A549 (cell line): ENCODE measurements at regions not wholly inside any gene's neighbourhood (a gene's known extent, or its start where the extent isn't known, plus 50 kb on each side); places are given as distances from the start of the nearest gene placed in this dataset.

Source experiments
- CEBPB ChIP-seq, 2 experiments: fragments of >200 bp in 1 of 2; sonication (Bioruptor Twin) in 1 of 2; formaldehyde crosslinking in 1 of 2; IDR thresholded peaks; 2 replicates each; pipeline ENCODE4 v1.6.1; 2012 to 2016
- CHD4 ChIP-seq: fragments of 200-600 bp; sonication (generic); IDR thresholded peaks from 2 replicates; pipeline ENCODE4 v1.6.1; 2016; ENCODE audit warnings: antibody characterized with exemption, mild to moderate bottlenecking, borderline replicate concordance
- EP300 ChIP-seq, 2 experiments: fragments of >200 bp; sonication (Bioruptor Twin); formaldehyde crosslinking; IDR thresholded peaks; 2 replicates in 1 of 2; 3 replicates in 1 of 2; pipeline ENCODE4 v1.6.1; 2016 to 2017
- PHF8 ChIP-seq: fragments of 200-600 bp; sonication (generic); IDR thresholded peaks from 2 replicates; pipeline ENCODE4 v1.6.1; 2016; ENCODE audit warnings: low read depth, mild to moderate bottlenecking, antibody characterized with exemption, moderate library complexity, borderline replicate concordance
- POLR2A ChIP-seq: IDR thresholded peaks from 2 replicates; pipeline ENCODE4 v1.6.1; 2012; ENCODE audit warnings: mild to moderate bottlenecking, low read length
- RAD21 ChIP-seq, 2 experiments: fragments of >200 bp in 1 of 2; sonication (Bioruptor Twin) in 1 of 2; formaldehyde crosslinking in 1 of 2; IDR thresholded peaks in 1 of 2; conservative IDR thresholded peaks in 1 of 2; 2 replicates in 1 of 2; 3 replicates in 1 of 2; pipeline ENCODE4 v1.6.1; 2012 to 2018; ENCODE audit warnings: inconsistent platforms in 1 of 2
- SMC3 ChIP-seq: fragments of >200 bp; sonication (Bioruptor Twin); formaldehyde crosslinking; IDR thresholded peaks from 3 replicates; pipeline ENCODE4 v1.6.1; 2018; ENCODE audit warnings: inconsistent platforms
- TF ChIP-seq, protein P1 (sequence below): fragments of >200 bp; sonication (Bioruptor Twin); formaldehyde crosslinking; IDR thresholded peaks from 3 replicates; pipeline ENCODE4 v1.5.1; 2016
- TF ChIP-seq, protein P2 (sequence below): IDR thresholded peaks from 2 replicates; pipeline ENCODE4 v1.6.1; 2012

DNA sequence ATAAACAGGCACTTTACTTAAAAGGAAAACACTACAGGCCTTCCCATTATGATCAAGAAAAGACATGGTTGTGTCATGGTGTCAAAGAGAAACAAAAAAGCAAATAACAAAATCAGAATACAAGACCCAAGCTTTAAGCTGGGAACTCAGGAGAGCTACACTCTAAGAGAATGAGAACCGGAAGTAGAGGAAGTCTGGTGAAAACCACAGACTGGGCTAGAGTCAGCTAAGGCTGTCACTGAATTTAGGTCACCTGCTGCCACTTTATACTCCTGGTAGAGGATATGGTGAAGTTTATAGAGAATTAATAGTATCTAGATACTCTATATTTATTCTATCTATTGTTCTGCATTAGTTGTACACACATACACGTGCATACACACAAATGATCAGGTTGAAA lies 971.7 kb downstream of the FLRT2 start:
- TF ChIP-seq, protein P1, sequence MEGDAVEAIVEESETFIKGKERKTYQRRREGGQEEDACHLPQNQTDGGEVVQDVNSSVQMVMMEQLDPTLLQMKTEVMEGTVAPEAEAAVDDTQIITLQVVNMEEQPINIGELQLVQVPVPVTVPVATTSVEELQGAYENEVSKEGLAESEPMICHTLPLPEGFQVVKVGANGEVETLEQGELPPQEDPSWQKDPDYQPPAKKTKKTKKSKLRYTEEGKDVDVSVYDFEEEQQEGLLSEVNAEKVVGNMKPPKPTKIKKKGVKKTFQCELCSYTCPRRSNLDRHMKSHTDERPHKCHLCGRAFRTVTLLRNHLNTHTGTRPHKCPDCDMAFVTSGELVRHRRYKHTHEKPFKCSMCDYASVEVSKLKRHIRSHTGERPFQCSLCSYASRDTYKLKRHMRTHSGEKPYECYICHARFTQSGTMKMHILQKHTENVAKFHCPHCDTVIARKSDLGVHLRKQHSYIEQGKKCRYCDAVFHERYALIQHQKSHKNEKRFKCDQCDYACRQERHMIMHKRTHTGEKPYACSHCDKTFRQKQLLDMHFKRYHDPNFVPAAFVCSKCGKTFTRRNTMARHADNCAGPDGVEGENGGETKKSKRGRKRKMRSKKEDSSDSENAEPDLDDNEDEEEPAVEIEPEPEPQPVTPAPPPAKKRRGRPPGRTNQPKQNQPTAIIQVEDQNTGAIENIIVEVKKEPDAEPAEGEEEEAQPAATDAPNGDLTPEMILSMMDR = no peak
- TF ChIP-seq SMC3 (no peak), POLR2A (no peak), EP300 (IDR thresholded peaks at IDR 0.05) (no peak), CHD4 (no peak), PHF8 (no peak), CEBPB (IDR thresholded peaks at IDR 0.05) (no peak), RAD21 (conservative IDR thresholded peaks at IDR 0.05 in 1 of 2, IDR thresholded peaks at IDR 0.05 in 1 of 2) (no peak)
- TF ChIP-seq, protein P2, sequence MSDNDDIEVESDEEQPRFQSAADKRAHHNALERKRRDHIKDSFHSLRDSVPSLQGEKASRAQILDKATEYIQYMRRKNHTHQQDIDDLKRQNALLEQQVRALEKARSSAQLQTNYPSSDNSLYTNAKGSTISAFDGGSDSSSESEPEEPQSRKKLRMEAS = no peak
